ENCODE measurements at regions not wholly inside any gene's neighbourhood (a gene's known extent, or its start where the extent isn't known, plus 50 kb on each side); places are given as distances from the start of the nearest gene placed in this dataset.
A peak's percentile ranks its signal among the peaks of the same experiment; 100 is the strongest.

- no peak for DNase-seq (ENCODE audit: low spot score)
- Histone ChIP-seq H3K9ac (no peak overlapping the region), H4K20me1 (ENCODE audit: low read depth) (no peaks in the 10 kb centered on the region), H3K27ac (no peak overlapping the region), H3K4me1 (no peaks in the 10 kb centered on the region), H3K36me3 (no peaks in the 10 kb centered on the region), H3K4me3 (no peak overlapping the region), H3K79me2 (ENCODE audit: low read depth) (no peaks in the 10 kb centered on the region), H3F3A (ENCODE audit: low read depth) (no peaks in the 10 kb centered on the region), H3K4me2 (no peak overlapping the region), H3K27me3 (no peaks in the 10 kb centered on the region), H2AFZ (replicated peaks) (peak overlapping the region; percentile 15), H3K9me3 (ENCODE audit: low read depth) (no peaks in the 10 kb centered on the region)
- no peaks in the 10 kb centered on the region for H3K4me1 Mint-ChIP-seq
- H3K36me3 Mint-ChIP-seq, result no peaks in the 10 kb centered on the region
- H3K9me3 Mint-ChIP-seq, result no peaks in the 10 kb centered on the region
- no peak overlapping the region for H3K4me3 Mint-ChIP-seq
- TF ChIP-seq EZH2 (IDR thresholded peaks at IDR 0.05) (no peak), CTCF (IDR thresholded peaks at IDR 0.05) (no peak), EZH2phosphoT487 (IDR thresholded peaks at IDR 0.05) (no peak)
- H3K27ac Mint-ChIP-seq, result no peak overlapping the region
- no peaks in the 10 kb centered on the region for H3K27me3 Mint-ChIP-seq (ENCODE audit: insufficient read depth, low read depth)
Observed at GRCh38 chr2:181131584-181131983, 151.2 kb downstream of the UBE2E3 start.

DNA sequence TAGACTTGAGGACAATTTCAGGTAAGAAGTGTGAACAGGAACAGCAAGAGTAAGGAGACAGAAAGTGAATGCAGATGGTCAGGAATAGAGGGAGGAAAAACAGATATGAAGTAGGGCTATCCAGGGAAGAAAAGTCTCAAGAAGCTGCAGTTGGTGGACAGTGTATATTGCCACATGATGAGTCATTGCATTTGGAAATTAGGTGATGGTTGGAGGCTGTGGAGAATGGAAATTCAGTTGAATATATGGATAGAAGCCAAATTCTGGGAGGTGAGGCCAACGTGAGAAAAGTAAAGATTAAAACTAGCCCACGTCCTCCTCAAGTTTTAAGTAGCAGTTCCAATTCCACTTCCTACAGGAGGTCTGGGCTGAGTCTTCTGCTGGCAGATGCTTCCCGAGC, 158.4 kb downstream of the UBE2E3 start:
- Histone ChIP-seq H3K9ac (no peak overlapping the region), H3K36me3 (no peaks in the 10 kb centered on the region), H3K27me3 (no peaks in the 10 kb centered on the region), H3K27ac (no peak overlapping the region), H3K4me3 (no peak overlapping the region), H3K4me2 (no peak overlapping the region), H3F3A (ENCODE audit: low read depth) (no peaks in the 10 kb centered on the region), H3K79me2 (ENCODE audit: low read depth) (no peaks in the 10 kb centered on the region), H2AFZ (replicated peaks) (no peak overlapping the region), H3K4me1 (no peaks in the 10 kb centered on the region), H4K20me1 (ENCODE audit: low read depth) (no peaks in the 10 kb centered on the region), H3K9me3 (ENCODE audit: low read depth) (no peaks in the 10 kb centered on the region)
- H3K27me3 Mint-ChIP-seq (ENCODE audit: insufficient read depth, low read depth), result peaks cover 2% of the 10 kb centered on the region
- H3K36me3 Mint-ChIP-seq, result no peaks in the 10 kb centered on the region
- DNase-seq (ENCODE audit: low spot score), result no peak
- no peak overlapping the region for H3K27ac Mint-ChIP-seq
- H3K9me3 Mint-ChIP-seq, result no peaks in the 10 kb centered on the region
- H3K4me1 Mint-ChIP-seq, result no peaks in the 10 kb centered on the region
- TF ChIP-seq EZH2 (IDR thresholded peaks at IDR 0.05) (no peak), EZH2phosphoT487 (IDR thresholded peaks at IDR 0.05) (no peak), CTCF (IDR thresholded peaks at IDR 0.05) (no peak)
- H3K4me3 Mint-ChIP-seq, result no peak overlapping the region

DNA sequence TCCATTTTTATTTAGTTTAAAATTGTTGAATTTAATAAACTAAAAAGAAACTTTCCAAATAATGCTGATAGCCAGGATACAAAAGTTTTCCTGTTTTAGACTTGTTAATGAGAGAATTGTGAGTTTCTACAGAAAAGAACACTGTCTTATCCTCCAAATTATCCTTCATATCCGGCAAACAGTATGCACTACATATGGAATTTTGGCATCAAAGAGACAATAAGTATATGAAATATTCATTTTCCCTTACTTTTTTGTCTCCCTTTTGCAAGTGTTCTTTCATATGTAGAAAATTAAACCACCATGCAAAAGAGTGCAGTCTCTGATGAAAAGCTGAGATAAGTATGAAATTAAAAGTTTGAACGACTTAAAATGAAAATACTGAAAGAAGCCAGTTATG, 159.4 kb downstream of the UBE2E3 start:
- Histone ChIP-seq H3K9me3 (ENCODE audit: low read depth) (no peaks in the 10 kb centered on the region), H3K79me2 (ENCODE audit: low read depth) (no peaks in the 10 kb centered on the region), H3K27me3 (no peaks in the 10 kb centered on the region), H2AFZ (replicated peaks) (no peak overlapping the region), H3K4me1 (no peaks in the 10 kb centered on the region), H4K20me1 (ENCODE audit: low read depth) (no peaks in the 10 kb centered on the region), H3K36me3 (no peaks in the 10 kb centered on the region), H3K4me2 (no peak overlapping the region), H3K27ac (no peak overlapping the region), H3K4me3 (no peak overlapping the region), H3F3A (ENCODE audit: low read depth) (no peaks in the 10 kb centered on the region), H3K9ac (no peak overlapping the region)
- no peak for DNase-seq (ENCODE audit: low spot score)
- Mint-ChIP-seq H3K27ac (no peak overlapping the region), H3K4me3 (no peak overlapping the region), H3K9me3 (no peaks in the 10 kb centered on the region), H3K36me3 (no peaks in the 10 kb centered on the region), H3K27me3 (ENCODE audit: insufficient read depth, low read depth) (peaks cover 2% of the 10 kb centered on the region), H3K4me1 (no peaks in the 10 kb centered on the region)
- TF ChIP-seq EZH2phosphoT487 (IDR thresholded peaks at IDR 0.05) (no peak), EZH2 (IDR thresholded peaks at IDR 0.05) (no peak), CTCF (IDR thresholded peaks at IDR 0.05) (no peak)

DNA sequence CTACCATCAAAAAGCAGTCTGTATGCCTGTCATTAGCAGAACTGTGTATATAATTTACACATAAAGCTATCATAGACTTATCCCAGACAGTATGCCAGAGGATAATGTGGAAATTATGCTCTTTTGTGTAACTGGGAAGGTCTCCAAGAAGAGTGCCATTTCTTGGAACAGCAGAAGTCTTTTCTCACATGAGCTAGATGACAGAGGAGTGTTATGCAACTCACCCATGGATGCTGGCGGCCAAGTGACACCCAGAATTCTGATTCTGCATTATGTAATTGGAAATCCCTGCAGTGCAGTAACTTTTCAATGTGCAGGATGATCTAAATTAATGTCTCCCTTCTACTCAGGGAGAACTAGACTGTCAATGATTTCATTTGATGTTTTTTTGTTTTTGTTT, 160.0 kb downstream of the UBE2E3 start:
- Histone ChIP-seq H3F3A (ENCODE audit: low read depth) (no peaks in the 10 kb centered on the region), H3K4me3 (no peak overlapping the region), H2AFZ (replicated peaks) (no peak overlapping the region), H3K9me3 (ENCODE audit: low read depth) (no peaks in the 10 kb centered on the region), H3K27ac (no peak overlapping the region), H3K27me3 (no peaks in the 10 kb centered on the region), H3K4me2 (no peak overlapping the region), H4K20me1 (ENCODE audit: low read depth) (no peaks in the 10 kb centered on the region), H3K36me3 (no peaks in the 10 kb centered on the region), H3K9ac (no peak overlapping the region), H3K4me1 (no peaks in the 10 kb centered on the region), H3K79me2 (ENCODE audit: low read depth) (no peaks in the 10 kb centered on the region)
- no peak for DNase-seq (ENCODE audit: low spot score)
- H3K4me1 Mint-ChIP-seq, result no peaks in the 10 kb centered on the region
- no peak for TF ChIP-seq CTCF (IDR thresholded peaks at IDR 0.05)
- no peak for TF ChIP-seq EZH2phosphoT487 (IDR thresholded peaks at IDR 0.05)
- TF ChIP-seq EZH2 (IDR thresholded peaks at IDR 0.05), result no peak
- H3K9me3 Mint-ChIP-seq, result peaks cover 2% of the 10 kb centered on the region
- no peak overlapping the region for H3K4me3 Mint-ChIP-seq
- peaks cover 2% of the 10 kb centered on the region for H3K27me3 Mint-ChIP-seq (ENCODE audit: insufficient read depth, low read depth)
- H3K36me3 Mint-ChIP-seq, result no peaks in the 10 kb centered on the region
- no peak overlapping the region for H3K27ac Mint-ChIP-seq

Measured in neural progenitor cell (in vitro differentiated cells).